Endothelial cell of umbilical vein (primary cell): ENCODE measurements at regions not wholly inside any gene's neighbourhood (a gene's known extent, or its start where the extent isn't known, plus 50 kb on each side); places are given as distances from the start of the nearest gene placed in this dataset.

ENCODE experiments used
- BruUV-seq: library from RNA; stranded (reverse); fragments of 400-500 nt; replicated peaks from 2 replicates; lab custom pipeline; 2021; lab: Mats Ljungman, UMichigan
- CTCF ChIA-PET: fragments of 300-600, 350-600 bp; sonication (Branson Sonifier 250); formaldehyde crosslinking; loops from one replicate; lab custom pipeline; 2021; ENCODE audit warnings: antibody characterized with exemption, inconsistent platforms; lab: Charles Lee
- POLR2A ChIA-PET: fragments of 300-600, 350-600 bp; sonication (Branson Sonifier 250); formaldehyde crosslinking; loops from one replicate; lab custom pipeline; 2021; ENCODE audit warnings: antibody characterized with exemption, inconsistent platforms; lab: Charles Lee
- DNase-seq: peaks from one replicate; pipeline ENCODE4 v3.0.0-alpha.2; 2011; ENCODE audit warnings: low read depth, low spot score
- FAIRE-seq: peaks from 2 replicates; lab custom pipeline; 2011; peaks lifted over from hg19 to GRCh38; lab: Jason Lieb, UNC
- H2AFZ ChIP-seq: 2 replicates; pipeline ENCODE4 v1.6.0; 2012; ENCODE audit warnings: low read depth, low read length, control low read depth, inconsistent platforms
- H3K27ac ChIP-seq: 2 replicates; pipeline ENCODE4 v1.5.1; 2011; ENCODE audit warnings: low read depth, mild to moderate bottlenecking, control low read depth, low read length, moderate library complexity; ENCODE audit not compliant: insufficient read depth
- H3K27me3 ChIP-seq, 2 experiments: 2 replicates each; pipeline versions ENCODE4 v1.6.0 to v1.6.1; 2011; ENCODE audit warnings: low read length in 2 of 2, mixed read lengths in 1 of 2; ENCODE audit not compliant: control insufficient read depth in 2 of 2, insufficient read depth in 2 of 2
- H3K36me3 ChIP-seq, 2 experiments: 2 replicates in 1 of 2; 3 replicates in 1 of 2; pipeline ENCODE4 v1.5.1; 2011; ENCODE audit warnings: low read length in 2 of 2, mild to moderate bottlenecking in 1 of 2, moderate library complexity in 1 of 2; ENCODE audit not compliant: control insufficient read depth in 2 of 2, insufficient read depth in 2 of 2; ENCODE audit errors: extremely low read depth in 1 of 2
- H3K4me1 ChIP-seq: 3 replicates; pipeline ENCODE4 v1.5.1; 2011; ENCODE audit warnings: mild to moderate bottlenecking, low read length; ENCODE audit not compliant: control insufficient read depth, insufficient read depth; ENCODE audit errors: extremely low read depth
- H3K4me2 ChIP-seq: 2 replicates; pipeline ENCODE4 v1.6.1; 2011; ENCODE audit warnings: low read length, control low read depth, mixed read lengths; ENCODE audit not compliant: insufficient read depth
- H3K4me3 ChIP-seq, 3 experiments: fragments of 200-600 bp in 1 of 3; sonication (generic), shearing (Covaris generic) in 1 of 3; replicated peaks in 1 of 3; 2 replicates each; pipeline ENCODE4 v1.5.1; 2011 to 2016; ENCODE audit warnings: control low read depth in 3 of 3, low read length in 3 of 3, mild to moderate bottlenecking in 2 of 3, inconsistent platforms in 1 of 3, low read depth in 1 of 3, moderate library complexity in 1 of 3; ENCODE audit not compliant: insufficient read depth in 1 of 3
- H3K79me2 ChIP-seq: 2 replicates; pipeline ENCODE4 v1.6.0; 2012; ENCODE audit warnings: low read length, inconsistent platforms; ENCODE audit not compliant: control insufficient read depth, insufficient read depth
- H3K9ac ChIP-seq: replicated peaks from 2 replicates; pipeline ENCODE3; 2011; ENCODE audit warnings: low read length, control low read depth; ENCODE audit not compliant: insufficient read depth; ENCODE audit errors: extremely low read depth
- H3K9me1 ChIP-seq: replicated peaks from 3 replicates; pipeline ENCODE4 v1.6.0; 2011; ENCODE audit warnings: mild to moderate bottlenecking, low read length; ENCODE audit not compliant: control insufficient read depth, insufficient read depth; ENCODE audit errors: extremely low read depth
- H3K9me3 ChIP-seq: replicated peaks from 2 replicates; pipeline ENCODE4 v1.5.1; 2012; ENCODE audit warnings: low read length, inconsistent platforms; ENCODE audit not compliant: control insufficient read depth, insufficient read depth
- H4K20me1 ChIP-seq: replicated peaks from 2 replicates; pipeline ENCODE3; 2011; ENCODE audit warnings: mild to moderate bottlenecking, low read length; ENCODE audit not compliant: control insufficient read depth, insufficient read depth; ENCODE audit errors: extremely low read depth
- EZH2 ChIP-seq: IDR thresholded peaks from 2 replicates; pipeline ENCODE4 v1.6.1; 2012; ENCODE audit warnings: borderline replicate concordance, low read depth, mild to moderate bottlenecking, moderate library complexity, low read length, inconsistent platforms; ENCODE audit not compliant: severe bottlenecking
- FOS ChIP-seq: IDR thresholded peaks from 2 replicates; pipeline ENCODE4 v1.6.1; 2011; ENCODE audit warnings: mild to moderate bottlenecking, low read length, moderate library complexity, borderline replicate concordance; ENCODE audit not compliant: insufficient read depth
- GATA2 ChIP-seq: IDR thresholded peaks from 2 replicates; pipeline ENCODE4 v1.7.0; 2011; ENCODE audit warnings: low read depth, mild to moderate bottlenecking, moderate library complexity, mixed read lengths, low read length; ENCODE audit not compliant: insufficient read length, insufficient read depth
- JUN ChIP-seq: IDR thresholded peaks from 2 replicates; pipeline ENCODE4 v1.6.1; 2011; ENCODE audit warnings: borderline replicate concordance, low read depth; ENCODE audit not compliant: insufficient read length, insufficient read depth
- MYC ChIP-seq: IDR thresholded peaks from one replicate; pipeline ENCODE4 v1.6.1; 2011; ENCODE audit warnings: mild to moderate bottlenecking, low read depth, low read length
- POLR2A ChIP-seq: IDR thresholded peaks from 2 replicates; pipeline ENCODE4 v1.6.1; 2012; ENCODE audit warnings: low read depth, mild to moderate bottlenecking, control low read depth, low read length
- POLR2AphosphoS5 ChIP-seq: IDR thresholded peaks from 2 replicates; pipeline ENCODE4 v1.6.1; 2012; ENCODE audit warnings: low read depth, mild to moderate bottlenecking, control low read depth, low read length, moderate library complexity; ENCODE audit not compliant: insufficient read depth
- dilution Hi-C: fragments of 300-500 bp; cut with MboI; formaldehyde crosslinking; loops from one replicate; pipeline ENCODE4 v1.15.0; 2019; ENCODE audit warnings: low sequenced_read_pairs; ENCODE audit not compliant: extremely low pct_ligation_motif_present
- intact Hi-C: fragments of 100-400 bp; cut with micrococcal nuclease; formaldehyde crosslinking; loops from one replicate; pipeline ENCODE4 v1.10.0; 2022
- TF ChIP-seq, protein P1 (sequence below), 2 donors: IDR thresholded peaks; 1 replicate in 1 of 2; 2 replicates in 1 of 2; pipeline ENCODE4 v1.5.1; 2011; ENCODE audit warnings: low read length in 2 of 2, mild to moderate bottlenecking in 2 of 2, moderate library complexity in 2 of 2, control low read depth in 1 of 2, inconsistent platforms in 1 of 2, low read depth in 1 of 2; ENCODE audit not compliant: insufficient read depth in 1 of 2; ENCODE audit errors: extremely low read depth in 1 of 2
- TF ChIP-seq, protein P2 (sequence below): IDR thresholded peaks from 2 replicates; pipeline ENCODE4 v1.6.1; 2011; ENCODE audit not compliant: insufficient read depth, insufficient read length

DNA sequence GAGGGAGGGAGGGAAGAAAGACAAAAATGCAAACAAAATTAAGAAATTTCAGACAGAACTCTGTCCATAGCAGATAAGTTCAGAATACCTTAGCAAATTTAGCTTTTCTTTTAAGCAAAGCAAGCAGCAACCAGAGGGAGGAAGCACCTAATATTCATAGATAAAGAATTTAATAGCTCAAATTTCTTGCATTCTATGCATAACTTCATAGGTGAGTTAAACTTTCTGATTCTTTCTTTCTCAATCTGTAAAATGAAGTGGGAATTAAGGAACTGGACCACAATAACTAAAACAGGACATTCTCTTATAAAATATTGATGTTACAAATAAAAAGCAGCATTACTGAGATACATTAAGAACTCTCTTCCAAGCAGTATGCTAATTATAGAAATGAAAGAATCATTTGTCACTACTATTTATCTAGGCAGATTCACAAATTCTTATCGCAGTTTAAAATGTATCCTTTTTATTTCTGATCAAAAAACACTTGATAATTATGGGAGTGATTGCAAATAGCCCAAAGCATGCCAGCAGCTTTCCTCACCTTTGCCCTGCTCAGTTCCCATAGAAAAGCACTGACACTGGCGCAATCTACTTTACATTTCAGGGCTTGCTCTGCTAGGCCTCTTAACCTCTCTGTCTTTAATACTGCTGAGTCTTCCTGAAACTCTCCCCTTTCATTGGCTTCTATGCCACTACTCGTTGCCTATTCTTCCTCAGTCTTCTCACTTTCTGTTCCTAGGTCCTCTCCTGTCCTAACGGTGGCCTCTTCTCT, 341.8 kb downstream of the PIK3R1 start:
- Histone ChIP-seq H3K9me3 (no peaks in the 10 kb centered on the region), H3K79me2 (no peaks in the 10 kb centered on the region), H3K36me3 (no peaks in the 10 kb centered on the region), H4K20me1 (no peaks in the 10 kb centered on the region), H3K4me2 (no peak overlapping the region), H3K4me3 (no peak overlapping the region), H3K4me1 (no peaks in the 10 kb centered on the region), H3K9ac (no peak overlapping the region), H3K27ac (no peak overlapping the region), H3K9me1 (no peaks in the 10 kb centered on the region), H2AFZ (no peak overlapping the region), H3K27me3 (no peaks in the 10 kb centered on the region)
- intact Hi-C loops (no loop called here), dilution Hi-C loops (no loop called here)
- no peak for FAIRE-seq
- no peak for DNase-seq
- BruUV-seq, result no TSS peak
- CTCF ChIA-PET, result no interaction called here
- no peak for TF ChIP-seq MYC
- no peak for TF ChIP-seq EZH2
- TF ChIP-seq, protein P1, sequence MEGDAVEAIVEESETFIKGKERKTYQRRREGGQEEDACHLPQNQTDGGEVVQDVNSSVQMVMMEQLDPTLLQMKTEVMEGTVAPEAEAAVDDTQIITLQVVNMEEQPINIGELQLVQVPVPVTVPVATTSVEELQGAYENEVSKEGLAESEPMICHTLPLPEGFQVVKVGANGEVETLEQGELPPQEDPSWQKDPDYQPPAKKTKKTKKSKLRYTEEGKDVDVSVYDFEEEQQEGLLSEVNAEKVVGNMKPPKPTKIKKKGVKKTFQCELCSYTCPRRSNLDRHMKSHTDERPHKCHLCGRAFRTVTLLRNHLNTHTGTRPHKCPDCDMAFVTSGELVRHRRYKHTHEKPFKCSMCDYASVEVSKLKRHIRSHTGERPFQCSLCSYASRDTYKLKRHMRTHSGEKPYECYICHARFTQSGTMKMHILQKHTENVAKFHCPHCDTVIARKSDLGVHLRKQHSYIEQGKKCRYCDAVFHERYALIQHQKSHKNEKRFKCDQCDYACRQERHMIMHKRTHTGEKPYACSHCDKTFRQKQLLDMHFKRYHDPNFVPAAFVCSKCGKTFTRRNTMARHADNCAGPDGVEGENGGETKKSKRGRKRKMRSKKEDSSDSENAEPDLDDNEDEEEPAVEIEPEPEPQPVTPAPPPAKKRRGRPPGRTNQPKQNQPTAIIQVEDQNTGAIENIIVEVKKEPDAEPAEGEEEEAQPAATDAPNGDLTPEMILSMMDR (IDR thresholded peaks at IDR 0.05; ENCODE audit: extremely low read depth in 1 of 2, insufficient read depth in 1 of 2, low read depth in 1 of 2, low read length in 2 of 2), result no peak
- no peak for TF ChIP-seq POLR2AphosphoS5
- TF ChIP-seq JUN, result no peak
- TF ChIP-seq, protein P2, sequence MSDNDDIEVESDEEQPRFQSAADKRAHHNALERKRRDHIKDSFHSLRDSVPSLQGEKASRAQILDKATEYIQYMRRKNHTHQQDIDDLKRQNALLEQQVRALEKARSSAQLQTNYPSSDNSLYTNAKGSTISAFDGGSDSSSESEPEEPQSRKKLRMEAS, result no peak
- no peak for TF ChIP-seq FOS
- no peak for TF ChIP-seq GATA2
- TF ChIP-seq POLR2A, result no peak
- POLR2A ChIA-PET, result no interaction called here
